ENCODE measurements at regions not wholly inside any gene's neighbourhood (a gene's known extent, or its start where the extent isn't known, plus 50 kb on each side); places are given as distances from the start of the nearest gene placed in this dataset.

DNA sequence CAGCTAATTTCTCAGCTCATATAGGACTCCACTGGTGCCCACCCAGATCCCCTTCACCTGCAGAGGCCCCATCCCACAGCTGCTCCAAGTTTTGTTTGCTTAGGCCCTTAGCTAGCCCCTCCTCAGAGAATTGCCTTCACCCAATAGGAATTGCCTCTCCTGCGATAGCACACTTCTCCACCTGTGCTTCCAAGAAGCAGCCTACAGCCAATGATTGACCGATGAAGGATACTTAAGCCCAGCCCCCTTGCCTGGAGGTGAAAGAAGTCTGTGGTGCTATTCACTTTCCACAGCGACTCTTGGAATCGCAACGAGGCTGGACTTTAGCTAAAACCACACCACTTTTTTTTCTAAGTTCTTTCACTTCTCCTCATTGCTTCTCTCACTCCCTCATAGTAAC is 353.2 kb upstream of the BTBD3 start:
- Histone ChIP-seq H3K27ac (ENCODE audit: poor library complexity, severe bottlenecking) (no peak overlapping the region), H3K36me3 (ENCODE audit: low read depth) (no peaks in the 10 kb centered on the region), H3K9me3 (ENCODE audit: severe bottlenecking) (no peaks in the 10 kb centered on the region), H3K4me3 (ENCODE audit: severe bottlenecking) (no peak overlapping the region), H3K4me1 (ENCODE audit: insufficient read depth, poor library complexity, severe bottlenecking) (no peaks in the 10 kb centered on the region), H3K27me3 (ENCODE audit: insufficient read depth, poor library complexity, severe bottlenecking) (no peaks in the 10 kb centered on the region)
- TF ChIP-seq, protein P1, sequence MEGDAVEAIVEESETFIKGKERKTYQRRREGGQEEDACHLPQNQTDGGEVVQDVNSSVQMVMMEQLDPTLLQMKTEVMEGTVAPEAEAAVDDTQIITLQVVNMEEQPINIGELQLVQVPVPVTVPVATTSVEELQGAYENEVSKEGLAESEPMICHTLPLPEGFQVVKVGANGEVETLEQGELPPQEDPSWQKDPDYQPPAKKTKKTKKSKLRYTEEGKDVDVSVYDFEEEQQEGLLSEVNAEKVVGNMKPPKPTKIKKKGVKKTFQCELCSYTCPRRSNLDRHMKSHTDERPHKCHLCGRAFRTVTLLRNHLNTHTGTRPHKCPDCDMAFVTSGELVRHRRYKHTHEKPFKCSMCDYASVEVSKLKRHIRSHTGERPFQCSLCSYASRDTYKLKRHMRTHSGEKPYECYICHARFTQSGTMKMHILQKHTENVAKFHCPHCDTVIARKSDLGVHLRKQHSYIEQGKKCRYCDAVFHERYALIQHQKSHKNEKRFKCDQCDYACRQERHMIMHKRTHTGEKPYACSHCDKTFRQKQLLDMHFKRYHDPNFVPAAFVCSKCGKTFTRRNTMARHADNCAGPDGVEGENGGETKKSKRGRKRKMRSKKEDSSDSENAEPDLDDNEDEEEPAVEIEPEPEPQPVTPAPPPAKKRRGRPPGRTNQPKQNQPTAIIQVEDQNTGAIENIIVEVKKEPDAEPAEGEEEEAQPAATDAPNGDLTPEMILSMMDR (IDR thresholded peaks at IDR 0.05; ENCODE audit: poor library complexity, severe bottlenecking) = no peak
- ATAC-seq (ENCODE audit: low read depth) = no peak
- DNase-seq (ENCODE audit: low spot score) = no peak

DNA sequence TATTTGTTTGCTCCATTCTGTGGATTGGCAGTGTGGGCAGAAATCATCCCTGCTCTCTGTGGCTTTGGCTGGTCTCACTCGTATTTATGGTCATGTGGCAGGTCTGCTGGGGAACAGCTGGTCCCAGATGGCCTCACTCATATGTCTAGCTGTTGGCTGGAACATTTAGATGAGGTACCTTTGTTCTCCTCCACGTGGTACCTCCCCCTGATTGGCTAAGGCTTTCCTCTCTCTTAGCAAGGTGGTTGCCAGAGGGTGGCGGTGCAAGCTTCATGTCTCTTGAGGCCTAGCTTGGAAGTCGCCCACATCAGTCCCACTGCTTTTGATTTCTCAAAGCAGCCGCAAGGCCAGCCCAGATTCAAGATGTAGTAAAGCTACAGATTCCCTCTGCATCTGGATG is 348.5 kb upstream of the BTBD3 start:
- H3K36me3 ChIP-seq (ENCODE audit: low read depth) = no peaks in the 10 kb centered on the region
- H3K27ac ChIP-seq (ENCODE audit: poor library complexity, severe bottlenecking) = no peak overlapping the region
- no peak overlapping the region for H3K4me3 ChIP-seq (ENCODE audit: severe bottlenecking)
- ATAC-seq (ENCODE audit: low read depth) = no peak
- no peaks in the 10 kb centered on the region for H3K27me3 ChIP-seq (ENCODE audit: insufficient read depth, poor library complexity, severe bottlenecking)
- no peak for DNase-seq (ENCODE audit: low spot score)
- no peaks in the 10 kb centered on the region for H3K9me3 ChIP-seq (ENCODE audit: severe bottlenecking)
- H3K4me1 ChIP-seq (ENCODE audit: insufficient read depth, poor library complexity, severe bottlenecking) = no peaks in the 10 kb centered on the region
- TF ChIP-seq, protein P1 (IDR thresholded peaks at IDR 0.05; ENCODE audit: poor library complexity, severe bottlenecking) = no peak

DNA sequence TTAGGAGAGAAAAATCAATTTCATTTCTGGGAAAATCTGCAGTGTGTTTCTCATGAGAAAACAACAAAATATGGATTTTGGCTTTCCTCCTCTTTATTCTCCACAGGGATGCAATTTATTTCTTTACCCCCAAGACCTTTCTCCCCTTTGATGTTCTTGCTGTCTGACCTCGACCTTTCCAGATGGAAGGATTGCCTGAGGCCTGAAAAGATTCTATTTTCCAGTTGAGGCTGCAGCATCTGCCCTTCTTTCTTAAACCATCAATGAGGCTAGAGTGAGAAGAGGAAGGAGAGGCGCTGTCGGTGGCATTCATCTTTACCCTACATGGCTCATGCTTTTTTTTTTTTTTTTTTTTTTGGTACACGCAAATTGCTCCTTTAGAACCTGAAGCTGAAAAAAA is 344.2 kb upstream of the BTBD3 start:
- no peak for DNase-seq (ENCODE audit: low spot score)
- no peak for ATAC-seq (ENCODE audit: low read depth)
- no peaks in the 10 kb centered on the region for H3K9me3 ChIP-seq (ENCODE audit: severe bottlenecking)
- no peaks in the 10 kb centered on the region for H3K27me3 ChIP-seq (ENCODE audit: insufficient read depth, poor library complexity, severe bottlenecking)
- H3K27ac ChIP-seq (ENCODE audit: poor library complexity, severe bottlenecking) = no peak overlapping the region
- no peaks in the 10 kb centered on the region for H3K4me1 ChIP-seq (ENCODE audit: insufficient read depth, poor library complexity, severe bottlenecking)
- TF ChIP-seq, protein P1 (IDR thresholded peaks at IDR 0.05; ENCODE audit: poor library complexity, severe bottlenecking) = no peak
- no peak overlapping the region for H3K4me3 ChIP-seq (ENCODE audit: severe bottlenecking)
- H3K36me3 ChIP-seq (ENCODE audit: low read depth) = no peaks in the 10 kb centered on the region

GRCh38 chr20:11581271-11581670 is 336.4 kb upstream of the BTBD3 start:
- no peaks in the 10 kb centered on the region for H3K9me3 ChIP-seq (ENCODE audit: severe bottlenecking)
- no peak for ATAC-seq (ENCODE audit: low read depth)

GRCh38 chr20:11582060-11582459 is 335.6 kb upstream of the BTBD3 start:
- no peak for ATAC-seq (ENCODE audit: low read depth)
- TF ChIP-seq, protein P1 (IDR thresholded peaks at IDR 0.05; ENCODE audit: poor library complexity, severe bottlenecking) = no peak

More at GRCh38 chr20:11581271-11581670, 336.4 kb upstream of the BTBD3 start:
- TF ChIP-seq, protein P1 (IDR thresholded peaks at IDR 0.05; ENCODE audit: poor library complexity, severe bottlenecking) = no peak
- Histone ChIP-seq H3K4me3 (ENCODE audit: severe bottlenecking) (no peak overlapping the region), H3K27ac (ENCODE audit: poor library complexity, severe bottlenecking) (no peak overlapping the region), H3K36me3 (ENCODE audit: low read depth) (no peaks in the 10 kb centered on the region), H3K27me3 (ENCODE audit: insufficient read depth, poor library complexity, severe bottlenecking) (peaks cover 5% of the 10 kb centered on the region), H3K4me1 (ENCODE audit: insufficient read depth, poor library complexity, severe bottlenecking) (no peaks in the 10 kb centered on the region)
- DNase-seq (ENCODE audit: low spot score) = no peak

More at GRCh38 chr20:11582060-11582459, 335.6 kb upstream of the BTBD3 start:
- no peak overlapping the region for H3K4me3 ChIP-seq (ENCODE audit: severe bottlenecking)
- H3K36me3 ChIP-seq (ENCODE audit: low read depth) = no peaks in the 10 kb centered on the region
- H3K4me1 ChIP-seq (ENCODE audit: insufficient read depth, poor library complexity, severe bottlenecking) = no peaks in the 10 kb centered on the region
- DNase-seq (ENCODE audit: low spot score) = no peak
- no peak overlapping the region for H3K27ac ChIP-seq (ENCODE audit: poor library complexity, severe bottlenecking)
- peaks cover 5% of the 10 kb centered on the region for H3K27me3 ChIP-seq (ENCODE audit: insufficient read depth, poor library complexity, severe bottlenecking)
- no peaks in the 10 kb centered on the region for H3K9me3 ChIP-seq (ENCODE audit: severe bottlenecking)

Data from RWPE2 (cell line).